Activated CD8-positive, alpha-beta memory T cell treated with anti-CD3 and anti-CD28 coated beads for 36 hours (primary cell): ENCODE measurements at regions not wholly inside any gene's neighbourhood (a gene's known extent, or its start where the extent isn't known, plus 50 kb on each side); places are given as distances from the start of the nearest gene placed in this dataset.

ENCODE experiments used
- CTCF ChIA-PET: fragments of 350-600 bp; sonication (Branson Sonifier 250); formaldehyde crosslinking; loops from one replicate; lab custom pipeline; 2021; ENCODE audit warnings: antibody characterized with exemption; lab: Charles Lee
- POLR2A ChIA-PET: fragments of 350-600 bp; sonication (Branson Sonifier 250); formaldehyde crosslinking; loops from one replicate; lab custom pipeline; 2021; ENCODE audit warnings: antibody characterized with exemption; lab: Charles Lee

GRCh38 chr2:46815121-46815802, 100.3 kb downstream of the MCFD2 start:
- CTCF ChIA-PET: no interaction called here
- POLR2A ChIA-PET: no interaction called here

GRCh38 chr2:46814160-46814961, 101.2 kb downstream of the MCFD2 start:
- POLR2A ChIA-PET: no interaction called here

DNA sequence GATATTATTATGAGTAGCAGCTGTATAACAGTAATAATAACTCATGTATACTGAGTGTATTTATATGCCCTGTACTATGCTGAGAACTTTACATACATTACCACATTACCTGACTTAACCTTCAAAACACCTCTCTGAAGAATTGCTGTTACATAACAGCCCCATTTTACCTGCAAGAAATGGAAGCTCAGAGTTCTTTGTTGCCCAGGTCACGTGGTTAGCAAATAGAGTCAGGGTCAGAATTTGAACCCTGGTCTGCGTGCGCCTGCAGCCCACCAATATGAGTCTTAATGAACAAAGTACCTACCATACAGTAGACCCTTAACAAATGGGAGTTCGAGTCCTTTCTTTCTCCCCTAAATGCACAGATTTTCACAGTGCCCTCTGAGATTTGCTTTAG, 101.9 kb downstream of the MCFD2 start:
- ChIA-PET POLR2A (no interaction called here), CTCF (interaction anchor here (0.6 kb wide), 1 partner anchor 157 kb away, joined by 5 read pairs; no protein-coding TSS in a partner anchor)

More at GRCh38 chr2:46814160-46814961, 101.2 kb downstream of the MCFD2 start:
- CTCF ChIA-PET: no interaction called here

DNA sequence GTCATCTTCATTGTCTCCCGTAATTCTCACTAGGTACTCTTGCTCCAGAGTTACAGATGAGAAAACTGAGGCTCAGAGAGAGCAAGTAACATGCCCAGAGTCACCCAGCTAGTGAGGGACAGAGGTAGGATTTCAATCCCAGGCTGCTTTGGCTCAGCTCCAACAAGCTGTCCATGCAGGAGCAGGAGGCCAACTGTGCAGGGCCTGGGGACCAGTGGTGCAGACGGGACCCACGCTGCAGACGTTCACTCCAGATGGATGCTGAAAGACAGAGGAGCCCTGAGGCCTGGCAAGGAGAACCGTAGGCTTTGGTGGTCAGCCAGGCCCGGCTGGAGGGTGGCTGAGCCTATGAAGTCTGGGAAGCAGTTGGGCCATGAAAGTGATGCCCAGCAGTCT, 102.6 kb downstream of the MCFD2 start:
- ChIA-PET POLR2A (no interaction called here), CTCF (no interaction called here)
